Fibroblast of villous mesenchyme (primary cell): ENCODE measurements at regions not wholly inside any gene's neighbourhood (a gene's known extent, or its start where the extent isn't known, plus 50 kb on each side); places are given as distances from the start of the nearest gene placed in this dataset.

ENCODE experiments used
- DNase-seq: peaks from one replicate; pipeline ENCODE4 v3.0.0-alpha.2; 2010; ENCODE audit warnings: low read depth
- H3K4me3 ChIP-seq: 2 replicates; pipeline ENCODE4 v1.5.1; 2011; ENCODE audit warnings: low read depth, mild to moderate bottlenecking, low read length
- CTCF ChIP-seq: IDR thresholded peaks from 2 replicates; pipeline ENCODE4 v1.5.1; 2012; ENCODE audit warnings: low read depth, mild to moderate bottlenecking, low read length; ENCODE audit not compliant: insufficient read depth

- H3K4me3 ChIP-seq, result no peak overlapping the region
- DNase-seq, result no peak
- TF ChIP-seq CTCF, result no peak
Observed at GRCh38 chr1:209205039-209205438, 378.5 kb upstream of the CAMK1G start.

- TF ChIP-seq CTCF, result no peak
- no peak for DNase-seq
- peak overlapping the region; percentile 19 for H3K4me3 ChIP-seq
Observed at GRCh38 chr1:209207126-209207700, 376.3 kb upstream of the CAMK1G start.

GRCh38 chr1:209207701-209208286 is 375.7 kb upstream of the CAMK1G start:
- H3K4me3 ChIP-seq, result peak overlapping the region; percentile 21
- DNase-seq, result peak; percentile 60
- TF ChIP-seq CTCF, result peak; percentile 70

DNA sequence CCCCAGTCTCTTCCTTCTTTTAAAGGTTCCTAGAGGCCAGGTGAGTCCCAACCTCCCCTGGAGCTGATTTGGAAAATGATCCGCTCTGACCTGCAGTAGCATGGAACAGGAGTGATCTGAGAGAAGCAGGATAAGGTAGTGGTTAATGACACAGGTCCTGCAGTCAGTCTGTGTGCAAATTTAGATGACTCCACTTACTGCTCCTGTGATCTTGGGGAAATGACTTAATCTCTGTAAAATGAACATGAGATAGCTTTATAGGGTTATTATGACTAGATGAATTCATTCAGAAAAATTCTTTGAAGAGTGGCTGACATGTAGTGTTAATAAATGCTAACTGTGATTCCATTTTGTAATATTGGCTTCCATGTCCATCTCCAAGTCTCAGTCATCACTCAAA is 374.9 kb upstream of the CAMK1G start:
- no peak for TF ChIP-seq CTCF
- no peak for DNase-seq
- no peak overlapping the region for H3K4me3 ChIP-seq

- H3K4me3 ChIP-seq, result no peak overlapping the region
- no peak for TF ChIP-seq CTCF
- DNase-seq, result no peak
Observed at GRCh38 chr1:209213989-209214388, 369.5 kb upstream of the CAMK1G start.

DNA sequence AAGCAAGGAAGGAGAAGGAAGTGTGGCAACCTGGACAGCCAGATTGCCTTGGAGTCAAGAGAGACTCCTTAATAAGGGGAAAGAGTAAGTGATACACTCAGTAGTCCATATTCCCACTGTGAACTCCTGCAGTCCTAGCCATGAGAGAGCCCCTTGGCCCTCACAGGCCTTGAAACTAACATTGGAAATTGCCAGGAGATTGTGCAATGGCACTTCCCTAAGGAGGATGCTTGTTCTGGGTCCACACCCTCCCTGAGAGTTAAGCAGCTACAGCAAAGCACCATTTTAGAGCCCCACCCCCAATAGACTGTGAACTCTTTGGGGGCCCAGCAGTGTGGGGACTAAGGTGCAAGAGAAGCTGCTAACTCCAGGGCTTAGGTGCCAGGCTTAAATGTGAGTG is 367.7 kb upstream of the CAMK1G start:
- no peak for DNase-seq
- H3K4me3 ChIP-seq, result no peak overlapping the region
- no peak for TF ChIP-seq CTCF

DNA sequence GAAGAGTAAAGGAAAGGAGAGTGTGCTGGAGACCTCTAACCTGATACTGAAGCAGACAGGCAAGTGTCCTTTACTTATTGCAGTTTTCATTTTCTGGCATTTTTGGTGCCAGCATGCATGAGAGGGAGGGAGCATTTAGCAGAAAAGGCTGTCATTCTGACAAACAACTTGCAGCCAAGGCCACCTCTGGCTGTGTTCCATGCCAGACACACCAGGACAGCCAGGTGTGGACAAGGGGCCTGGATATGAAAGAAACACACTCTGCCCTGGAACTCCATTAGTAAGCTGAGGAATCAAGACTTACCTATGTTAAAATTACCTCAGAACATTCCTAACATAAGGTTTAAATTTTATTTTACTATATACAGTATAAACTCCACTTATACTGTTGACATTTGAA is 365.4 kb upstream of the CAMK1G start:
- DNase-seq, result no peak
- no peak for TF ChIP-seq CTCF
- H3K4me3 ChIP-seq, result no peak overlapping the region
